Adrenal gland (tissue), 9 donors: ENCODE measurements at regions not wholly inside any gene's neighbourhood (a gene's known extent, or its start where the extent isn't known, plus 50 kb on each side); places are given as distances from the start of the nearest gene placed in this dataset.

Experiments
- DNase-seq, 7 donors: peaks; one replicate each; pipeline ENCODE4 v3.0.0-alpha.2; 2019 to 2020
- H3K27ac ChIP-seq, 5 donors: fragments of 200-600 bp; sonication (generic) in 4 of 5; 1 replicate in 3 of 5; 2 replicates in 2 of 5; pipeline versions ENCODE4 v1.5.1 to v1.8.0; 2016 to 2020; ENCODE audit warnings: mild to moderate bottlenecking in 1 of 5
- H3K27me3 ChIP-seq: fragments of 200-600 bp; 2 replicates; pipeline ENCODE4 v1.8.0; 2021
- H3K36me3 ChIP-seq, 2 donors: fragments of 200-600 bp; replicated peaks in 1 of 2; 1 replicate in 1 of 2; 2 replicates in 1 of 2; pipeline versions ENCODE4 v1.5.1 to v1.8.0; 2018 to 2022
- H3K4me1 ChIP-seq, 2 donors: fragments of 200-600 bp; replicated peaks in 1 of 2; 1 replicate in 1 of 2; 2 replicates in 1 of 2; pipeline versions ENCODE4 v1.5.1 to v1.8.0; 2018 to 2021
- H3K4me3 ChIP-seq, 4 donors: fragments of 200-600 bp; sonication (generic) in 3 of 4; one replicate each; pipeline ENCODE4 v1.5.1; 2016 to 2018
- H3K9me3 ChIP-seq, 3 donors: fragments of 200-600 bp; sonication (generic) in 1 of 3; replicated peaks in 1 of 3; 1 replicate in 2 of 3; 2 replicates in 1 of 3; pipeline versions ENCODE4 v1.5.1 to v1.8.0; 2016 to 2021
- CTCF ChIP-seq, 6 experiments: fragments of 450-650 bp in 4 of 6; fragments of 200-600 bp in 2 of 6; sonication (generic) in 1 of 6; IDR thresholded peaks; 1 replicate in 5 of 6; 2 replicates in 1 of 6; pipeline versions ENCODE4 v1.5.1 to v1.8.0; 2016 to 2021; ENCODE audit warnings: antibody characterized with exemption in 6 of 6, mild to moderate bottlenecking in 2 of 6, moderate library complexity in 1 of 6
- POLR2A ChIP-seq, 2 donors: fragments of 450-650 bp; IDR thresholded peaks; one replicate each; pipeline ENCODE4 v1.6.1; 2017; ENCODE audit warnings: antibody characterized with exemption in 2 of 2, mild to moderate bottlenecking in 2 of 2, moderate library complexity in 1 of 2
- WGBS, 4 donors: extraction: QIAGEN DNeasy Blood & Tissue Kit in 2 of 4; methylation state at CpG; one replicate each; pipeline versions ENCODE4 v1.1.5 to v1.1.7; 2013 to 2017; 5-methylcytosine and 5-hydroxymethylcytosine counted together
- intact Hi-C, 2 donors: fragments of 100-400 bp; cut with DNase I; formaldehyde crosslinking; loops; one replicate each; pipeline versions ENCODE4 v1.14.1 to v1.15.0; 2022 to 2023
- donor health status: healthy with polysubstance abuse.
- donor health status: Bipolar disorder and iron deficiency.
- donor health status: DM: yes; HTN: yes; CAD: no.
- donor health status: DM: no; HTN: no; CAD: no.
- donor health status: DM: no; HTN: no; CAD: no.

GRCh38 chr14:98186140-98186539 is 1085.9 kb downstream of the BCL11B start:
- H3K27me3 ChIP-seq: peaks cover 5% of the 10 kb centered on the region
- intact Hi-C loops: no loop called here
- DNase-seq: no peak
- 63 to 78% (median 68%) methylated on average over 3 of the region's 3 CpGs for WGBS, 4 donors
- no peak for TF ChIP-seq POLR2A (IDR thresholded peaks at IDR 0.05)
- TF ChIP-seq CTCF (IDR thresholded peaks at IDR 0.05): no peak
- no peaks in the 10 kb centered on the region for H3K4me1 ChIP-seq
- no peaks in the 10 kb centered on the region for H3K36me3 ChIP-seq
- H3K9me3 ChIP-seq: no peaks in the 10 kb centered on the region
- H3K4me3 ChIP-seq: no peak overlapping the region
- no peak overlapping the region for H3K27ac ChIP-seq

- H3K36me3 ChIP-seq: no peaks in the 10 kb centered on the region
- no peak for DNase-seq
- intact Hi-C loops: no loop called here
- H3K27ac ChIP-seq: no peak overlapping the region
- H3K4me3 ChIP-seq: no peak overlapping the region
- TF ChIP-seq POLR2A (IDR thresholded peaks at IDR 0.05) (no peak), CTCF (IDR thresholded peaks at IDR 0.05) (no peak)
- H3K27me3 ChIP-seq: peaks cover 5% of the 10 kb centered on the region
- WGBS, 4 donors: 66 to 79% (median 76%) methylated on average over 2 of the region's 2 CpGs
- no peaks in the 10 kb centered on the region for H3K9me3 ChIP-seq
- H3K4me1 ChIP-seq: no peaks in the 10 kb centered on the region
Observed at GRCh38 chr14:98187281-98187680, 1084.7 kb downstream of the BCL11B start.

GRCh38 chr14:98189062-98189461 is 1082.9 kb downstream of the BCL11B start:
- H3K9me3 ChIP-seq: no peaks in the 10 kb centered on the region
- DNase-seq: no peak
- H3K36me3 ChIP-seq: no peaks in the 10 kb centered on the region
- H3K27me3 ChIP-seq: peaks cover 5% of the 10 kb centered on the region
- H3K27ac ChIP-seq: peak overlapping the region in 1 of 5 donors; percentile 5
- H3K4me1 ChIP-seq: no peaks in the 10 kb centered on the region
- 74 to 94% (median 84%) methylated on average over 1 of the region's 1 CpG for WGBS, 4 donors
- TF ChIP-seq POLR2A (IDR thresholded peaks at IDR 0.05): no peak
- no peak for TF ChIP-seq CTCF (IDR thresholded peaks at IDR 0.05)
- H3K4me3 ChIP-seq: no peak overlapping the region
- intact Hi-C loops: no loop called here

- Histone ChIP-seq H3K27me3 (peaks cover 5% of the 10 kb centered on the region), H3K9me3 (no peaks in the 10 kb centered on the region), H3K4me3 (no peak overlapping the region), H3K36me3 (no peaks in the 10 kb centered on the region), H3K4me1 (no peaks in the 10 kb centered on the region), H3K27ac (no peak overlapping the region)
- no peak for DNase-seq
- intact Hi-C loops: no loop called here
- TF ChIP-seq POLR2A (IDR thresholded peaks at IDR 0.05): no peak
- TF ChIP-seq CTCF (IDR thresholded peaks at IDR 0.05): no peak
- 65 to 88% (median 74%) methylated on average over 9 of the region's 9 CpGs for WGBS, 4 donors
Observed at GRCh38 chr14:98189511-98189910, 1082.5 kb downstream of the BCL11B start.
